Smooth muscle cell of the brain vasculature (primary cell): ENCODE measurements at regions not wholly inside any gene's neighbourhood (a gene's known extent, or its start where the extent isn't known, plus 50 kb on each side); places are given as distances from the start of the nearest gene placed in this dataset.
A peak's percentile ranks its signal among the peaks of the same experiment; 100 is the strongest.
"Not testable (repeated sequence)": the region's sequence is repeated elsewhere in the genome, so short reads cannot be mapped to it uniquely, and the experiment has no call there.

ENCODE experiments used
- DNase-seq: peaks from one replicate; pipeline ENCODE4 v3.0.0-alpha.2; 2012; ENCODE audit warnings: low read depth, low spot score

- no peak for DNase-seq
Measured at GRCh38 chr3:22671848-22672247, 531.3 kb upstream of the UBE2E2 start.

- DNase-seq = no peak
Measured at GRCh38 chr3:22684739-22685138, 518.4 kb upstream of the UBE2E2 start.

GRCh38 chr3:22685597-22685996, 517.5 kb upstream of the UBE2E2 start:
- peak; percentile 3 for DNase-seq

- DNase-seq = no peak
Measured at GRCh38 chr3:22691407-22691806, 511.7 kb upstream of the UBE2E2 start.

GRCh38 chr3:22691856-22692628, 511.1 kb upstream of the UBE2E2 start:
- DNase-seq = no peak

- DNase-seq = no peak
Measured at GRCh38 chr3:22700876-22701275, 502.3 kb upstream of the UBE2E2 start.

- DNase-seq = no peak
Measured at GRCh38 chr3:22704166-22704565, 499.0 kb upstream of the UBE2E2 start.

- DNase-seq = no peak
Measured at GRCh38 chr3:22704571-22705354, 498.4 kb upstream of the UBE2E2 start.

- DNase-seq = not testable (repeated sequence)
Measured at GRCh38 chr3:22706922-22707321, 496.2 kb upstream of the UBE2E2 start.

GRCh38 chr3:22713936-22714335, 489.2 kb upstream of the UBE2E2 start:
- DNase-seq = peak; percentile 7

- DNase-seq = no peak
Measured at GRCh38 chr3:22714749-22715148, 488.4 kb upstream of the UBE2E2 start.

GRCh38 chr3:22720596-22720995, 482.5 kb upstream of the UBE2E2 start:
- no peak for DNase-seq

GRCh38 chr3:22724420-22724819, 478.7 kb upstream of the UBE2E2 start:
- no peak for DNase-seq

- no peak for DNase-seq
Measured at GRCh38 chr3:22728406-22728805, 474.7 kb upstream of the UBE2E2 start.

GRCh38 chr3:22729212-22729611, 473.9 kb upstream of the UBE2E2 start:
- DNase-seq = no peak

- DNase-seq = no peak
Measured at GRCh38 chr3:22729981-22730380, 473.1 kb upstream of the UBE2E2 start.

GRCh38 chr3:22730701-22731100, 472.4 kb upstream of the UBE2E2 start:
- no peak for DNase-seq

GRCh38 chr3:22731901-22732300, 471.2 kb upstream of the UBE2E2 start:
- no peak for DNase-seq

GRCh38 chr3:22732641-22733040, 470.5 kb upstream of the UBE2E2 start:
- no peak for DNase-seq

GRCh38 chr3:22734207-22734606, 468.9 kb upstream of the UBE2E2 start:
- DNase-seq = no peak

- DNase-seq = no peak
Measured at GRCh38 chr3:22734756-22735155, 468.4 kb upstream of the UBE2E2 start.

- no peak for DNase-seq
Measured at GRCh38 chr3:22735373-22735772, 467.8 kb upstream of the UBE2E2 start.

- not testable (repeated sequence) for DNase-seq
Measured at GRCh38 chr3:22743386-22743785, 459.7 kb upstream of the UBE2E2 start.
